ENCODE measurements at regions not wholly inside any gene's neighbourhood (a gene's known extent, or its start where the extent isn't known, plus 50 kb on each side); places are given as distances from the start of the nearest gene placed in this dataset.

GRCh38 chr4:174100910-174101309, 182.6 kb downstream of the FBXO8 start:
- in situ Hi-C loops (cut with MboI; ENCODE audit: low pct_unique_long_range_greater_than_20kb, low sequenced_read_pairs, unreplicated experiment): no loop called here
- no peak for DNase-seq (ENCODE audit: low spot score)
- no peak for TF ChIP-seq CTCF (IDR thresholded peaks at IDR 0.05; ENCODE audit: extremely low read depth, insufficient read depth, missing control alignments)

- TF ChIP-seq CTCF (IDR thresholded peaks at IDR 0.05; ENCODE audit: extremely low read depth, insufficient read depth, missing control alignments): no peak
- in situ Hi-C loops (cut with MboI; ENCODE audit: low pct_unique_long_range_greater_than_20kb, low sequenced_read_pairs, unreplicated experiment): no loop called here
- no peak for DNase-seq (ENCODE audit: low spot score)
Measured at GRCh38 chr4:174099712-174100111, 183.8 kb downstream of the FBXO8 start.

- TF ChIP-seq CTCF (IDR thresholded peaks at IDR 0.05; ENCODE audit: extremely low read depth, insufficient read depth, missing control alignments): no peak
- in situ Hi-C loops (cut with MboI; ENCODE audit: low pct_unique_long_range_greater_than_20kb, low sequenced_read_pairs, unreplicated experiment): no loop called here
Measured at GRCh38 chr4:174096999-174097398, 186.5 kb downstream of the FBXO8 start.

GRCh38 chr4:174096456-174096855, 187.0 kb downstream of the FBXO8 start:
- DNase-seq (ENCODE audit: low spot score): no peak
- no peak for TF ChIP-seq CTCF (IDR thresholded peaks at IDR 0.05; ENCODE audit: extremely low read depth, insufficient read depth, missing control alignments)
- in situ Hi-C loops (cut with MboI; ENCODE audit: low pct_unique_long_range_greater_than_20kb, low sequenced_read_pairs, unreplicated experiment): no loop called here

More at GRCh38 chr4:174096999-174097398, 186.5 kb downstream of the FBXO8 start:
- no peak for DNase-seq (ENCODE audit: low spot score)

GRCh38 chr4:174091130-174091529, 192.3 kb downstream of the FBXO8 start:
- in situ Hi-C loops (cut with MboI; ENCODE audit: low pct_unique_long_range_greater_than_20kb, low sequenced_read_pairs, unreplicated experiment): no loop called here
- DNase-seq (ENCODE audit: low spot score): no peak
- TF ChIP-seq CTCF (IDR thresholded peaks at IDR 0.05; ENCODE audit: extremely low read depth, insufficient read depth, missing control alignments): no peak

- in situ Hi-C loops (cut with MboI; ENCODE audit: low pct_unique_long_range_greater_than_20kb, low sequenced_read_pairs, unreplicated experiment): no loop called here
Measured at GRCh38 chr4:174089711-174090110, 193.8 kb downstream of the FBXO8 start.

More at GRCh38 chr4:174089711-174090110, 193.8 kb downstream of the FBXO8 start:
- TF ChIP-seq CTCF (IDR thresholded peaks at IDR 0.05; ENCODE audit: extremely low read depth, insufficient read depth, missing control alignments): no peak
- no peak for DNase-seq (ENCODE audit: low spot score)
